CD4-positive, alpha-beta T cell treated with Interleukin-17A for 4 hours (primary cell): ENCODE measurements at regions not wholly inside any gene's neighbourhood (a gene's known extent, or its start where the extent isn't known, plus 50 kb on each side); places are given as distances from the start of the nearest gene placed in this dataset.

Experiments
- DNase-seq: peaks from one replicate; pipeline ENCODE4 v3.0.0-alpha.2; 2020; ENCODE audit warnings: mixed read lengths

DNA sequence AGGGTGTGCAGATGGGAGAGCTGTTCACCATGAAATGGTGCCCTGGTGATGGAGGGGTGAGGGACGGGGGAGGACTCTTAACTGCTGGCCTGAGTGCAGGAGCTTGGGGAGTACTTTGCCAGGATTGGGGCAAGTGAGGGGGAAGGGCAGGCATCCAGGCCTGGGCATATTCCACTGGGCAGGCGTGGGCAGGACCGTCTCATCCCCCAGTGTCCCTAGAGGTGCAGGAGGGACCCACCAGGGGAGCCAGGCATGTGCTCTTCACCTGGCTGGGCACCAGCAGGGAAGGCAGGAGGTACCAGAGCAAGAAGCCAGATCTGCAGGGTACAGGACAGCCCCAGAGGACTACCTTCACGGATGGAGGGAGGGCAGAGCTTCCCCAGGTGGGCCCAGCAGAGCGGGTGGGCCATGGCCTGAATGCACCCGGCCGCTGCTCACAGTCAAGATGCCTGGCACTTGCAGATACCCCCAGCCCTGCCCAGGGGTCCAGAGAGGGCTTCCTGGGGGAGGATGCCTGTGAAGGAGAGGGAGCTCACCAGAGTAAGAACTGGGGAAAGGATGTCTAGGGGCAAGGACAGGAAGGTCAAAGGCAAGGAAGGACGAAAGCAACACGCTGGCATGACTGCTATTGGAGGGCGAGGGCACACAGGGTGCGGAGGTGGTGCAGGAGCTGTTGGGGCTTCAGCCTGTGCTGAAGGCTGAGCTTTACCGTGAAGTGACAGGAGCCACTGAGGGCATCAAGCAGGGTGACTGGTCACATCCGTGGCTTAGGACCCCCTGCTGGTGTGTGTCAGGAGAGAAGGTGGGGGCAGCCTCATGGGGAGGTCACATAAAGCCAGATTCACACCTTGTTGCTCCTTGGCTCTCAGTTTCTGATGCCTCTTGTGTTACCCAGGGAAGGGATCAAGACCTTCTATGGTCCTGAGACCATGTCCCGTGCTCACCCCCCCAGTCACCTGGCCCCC is 68.2 kb upstream of the NKX1-1 start:
- DNase-seq = no peak

DNA sequence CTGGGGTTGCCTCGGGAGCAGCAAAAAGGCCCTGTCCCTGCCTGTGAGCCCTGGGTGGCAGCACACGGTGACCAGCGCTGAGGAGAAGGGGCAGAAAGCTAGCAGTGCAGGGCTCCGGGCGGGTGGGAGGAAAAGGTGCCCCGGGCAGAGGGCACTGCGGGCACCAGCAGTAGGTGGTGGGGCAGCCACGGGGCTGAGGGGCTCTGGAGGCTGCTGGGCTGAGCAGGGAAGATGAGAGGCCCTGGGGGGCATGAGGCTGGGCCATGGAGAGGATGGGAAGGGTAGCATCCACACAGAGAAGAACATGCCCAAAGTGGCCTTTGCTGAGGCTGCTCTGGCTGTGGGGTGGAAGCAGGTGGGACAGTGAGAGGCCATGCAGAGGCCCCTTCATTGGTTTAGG is 67.5 kb upstream of the NKX1-1 start:
- DNase-seq = no peak

DNA sequence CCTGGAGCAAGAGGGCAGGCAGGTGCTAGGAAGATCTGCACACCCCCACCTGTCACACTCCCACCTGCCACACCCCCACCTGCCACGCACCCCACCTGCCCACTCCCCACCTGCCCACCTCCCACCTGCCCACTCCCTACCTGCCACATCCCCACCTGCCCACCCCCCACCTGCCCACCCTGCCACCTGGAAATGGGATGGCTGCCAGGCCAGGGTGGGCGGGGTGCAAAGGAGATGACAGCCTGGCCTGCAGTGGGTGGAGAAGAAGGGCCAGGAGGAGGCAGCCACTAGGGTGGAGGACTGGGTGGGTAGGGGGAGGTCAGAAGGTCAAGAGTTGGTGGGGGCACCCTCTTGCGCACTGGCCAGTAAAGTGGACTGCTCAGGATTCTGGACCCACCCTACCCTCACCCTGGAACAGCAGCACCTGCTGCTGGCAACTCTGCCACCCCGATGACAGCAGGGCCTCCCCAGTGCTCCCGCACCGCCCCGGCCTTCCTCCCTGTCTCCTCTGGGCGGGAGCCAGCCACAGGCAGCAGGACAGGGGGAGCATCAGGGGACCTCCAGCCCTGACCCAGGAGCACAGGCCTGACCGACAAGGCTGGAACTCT is 66.8 kb upstream of the NKX1-1 start:
- no peak for DNase-seq

DNA sequence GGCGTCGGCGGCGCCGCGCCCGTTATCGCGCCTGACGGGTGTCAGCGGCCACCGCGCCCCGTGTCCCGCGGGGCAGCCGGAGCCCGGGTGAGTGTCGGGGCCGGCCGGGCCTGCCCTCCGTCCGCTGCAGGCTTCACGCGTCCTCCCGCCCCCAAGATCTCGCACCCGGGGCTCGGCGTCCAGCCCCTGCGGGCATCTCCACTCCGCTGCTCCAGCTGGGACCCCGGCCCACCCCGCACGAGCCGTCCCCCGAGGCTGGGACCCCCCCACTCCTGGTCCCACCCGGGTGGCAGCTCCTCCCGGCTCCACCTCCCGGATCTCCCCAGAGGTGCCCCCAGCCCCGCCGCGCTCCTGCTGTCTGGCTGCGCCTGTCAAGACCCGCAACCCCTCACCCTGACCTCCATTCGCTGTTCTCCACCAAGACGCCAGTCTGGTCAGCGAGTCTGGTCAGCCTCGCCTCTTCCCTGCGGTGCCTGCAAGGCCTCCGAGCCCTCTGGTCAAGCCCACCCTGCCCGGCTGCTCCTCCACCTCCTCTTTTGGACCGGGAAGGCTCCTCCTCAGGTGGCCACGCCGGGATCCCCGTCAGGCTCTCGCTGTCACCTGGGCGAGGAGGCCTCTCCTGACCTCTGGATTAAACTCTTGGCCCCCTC is 66.0 kb upstream of the NKX1-1 start:
- no peak for DNase-seq

DNA sequence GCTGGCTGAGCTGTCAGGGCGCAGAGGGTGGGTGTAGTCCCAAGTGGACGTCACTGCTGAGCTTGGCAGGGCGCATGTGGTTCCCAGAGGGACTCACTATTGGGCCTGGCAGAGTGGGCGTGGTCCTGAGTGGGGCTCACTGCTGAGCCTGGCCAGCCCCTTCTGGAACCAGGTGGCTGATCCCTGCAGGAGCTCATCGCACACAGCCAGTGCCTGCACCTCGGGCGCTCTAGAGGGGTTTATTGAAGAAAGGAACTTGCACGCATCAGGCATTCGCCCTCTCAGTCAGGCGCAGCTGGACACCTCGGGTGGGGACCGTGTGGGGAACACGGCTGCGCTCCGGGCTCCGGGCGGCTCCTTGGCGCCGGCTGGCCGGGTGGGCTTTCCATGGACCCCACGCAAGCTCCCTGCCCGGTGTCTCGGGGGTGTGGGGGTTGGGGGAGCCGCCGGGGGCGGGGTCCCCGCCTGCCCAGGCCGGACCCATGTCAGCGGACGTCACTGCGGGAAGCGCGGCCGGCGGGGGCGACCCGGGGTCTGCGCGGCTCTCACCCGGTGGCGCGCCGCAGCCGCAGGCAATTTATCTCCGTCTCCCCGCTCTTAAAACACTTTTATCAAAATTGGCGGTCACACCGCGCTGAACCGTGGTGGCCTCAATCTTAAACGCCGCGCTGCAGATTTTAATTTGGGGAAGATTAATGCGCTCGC is 65.4 kb upstream of the NKX1-1 start:
- DNase-seq = no peak

DNA sequence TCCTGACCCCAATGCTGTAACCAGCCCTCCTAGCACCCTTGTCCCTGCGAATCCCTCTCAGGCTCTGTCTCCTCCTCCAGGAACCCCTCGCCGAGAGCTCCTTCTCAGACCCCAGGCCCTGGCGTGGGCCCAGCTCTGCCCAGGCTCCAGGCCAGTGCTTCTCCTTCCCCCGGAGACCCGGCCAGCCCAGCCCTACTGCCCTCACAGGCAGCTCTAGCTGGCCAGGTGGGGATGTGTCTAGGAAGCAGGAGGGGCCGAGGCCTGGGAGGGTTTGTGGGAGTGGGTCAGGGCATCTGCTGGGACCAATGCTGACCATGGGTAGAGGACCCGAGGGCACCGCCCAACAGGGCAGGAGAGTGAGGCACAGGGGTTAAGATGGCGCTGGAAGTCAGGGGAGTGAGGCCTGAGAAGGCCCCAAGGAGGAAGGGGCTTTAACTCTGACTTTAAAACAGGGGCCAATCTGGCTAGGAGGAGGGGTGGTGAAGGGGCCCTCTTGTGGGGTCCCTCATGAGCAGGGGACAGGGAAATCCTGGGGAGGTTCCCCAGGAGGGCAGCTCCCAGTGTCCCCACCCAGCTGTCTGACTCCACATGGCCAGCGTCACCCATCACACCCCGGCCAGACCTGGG is 64.7 kb upstream of the NKX1-1 start:
- no peak for DNase-seq

DNA sequence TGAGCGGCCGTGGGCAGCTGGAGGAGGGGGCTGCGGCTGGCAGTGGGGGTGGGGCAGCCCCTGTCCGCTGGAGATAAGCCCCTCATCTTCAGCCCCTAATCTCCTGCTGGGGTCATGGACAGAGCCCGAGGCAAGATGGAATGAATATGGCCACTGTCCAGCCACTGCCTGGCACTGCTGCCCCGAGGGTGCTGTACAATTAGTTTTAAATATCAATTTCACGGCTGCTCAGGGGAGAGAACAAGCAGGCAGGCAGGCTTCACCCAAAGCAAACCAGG is 64.1 kb upstream of the NKX1-1 start:
- no peak for DNase-seq

DNA sequence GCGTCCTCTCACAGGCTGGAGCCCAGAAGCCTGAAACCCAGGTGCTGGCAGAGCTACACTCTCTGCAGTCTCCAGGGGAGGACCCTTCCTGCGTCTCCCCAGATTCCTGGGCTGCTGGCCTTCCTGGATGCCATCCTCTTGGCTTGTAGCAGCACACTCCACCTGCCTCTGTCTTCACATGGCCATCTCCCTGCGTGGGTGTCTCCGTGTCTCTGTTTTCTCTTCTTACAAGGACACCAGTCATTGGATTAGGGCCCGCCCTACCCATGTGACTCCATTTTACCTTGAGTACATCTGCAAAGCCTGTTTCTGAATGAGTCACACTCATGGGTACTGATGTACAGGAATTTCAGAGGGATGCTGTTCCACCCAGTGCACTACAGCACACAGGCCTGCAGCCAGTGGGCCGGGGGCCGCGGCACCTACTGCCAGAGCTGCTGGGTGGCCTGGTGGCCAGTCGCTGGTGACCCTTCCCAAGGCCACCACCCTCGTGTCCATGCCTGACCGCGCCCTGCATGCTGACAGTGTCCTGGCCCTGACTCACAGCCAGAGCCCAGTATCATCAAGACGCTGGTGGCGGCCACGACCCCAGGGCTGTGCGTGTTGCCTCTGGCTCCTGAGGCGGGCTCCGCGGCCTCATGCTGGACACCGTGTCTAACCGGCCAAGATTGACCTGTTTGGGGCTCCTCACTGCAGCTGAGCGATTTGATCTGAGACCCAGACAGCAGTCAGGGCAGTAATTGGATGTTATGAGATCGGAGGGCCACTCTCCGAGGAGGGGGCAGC is 63.6 kb upstream of the NKX1-1 start:
- no peak for DNase-seq

DNA sequence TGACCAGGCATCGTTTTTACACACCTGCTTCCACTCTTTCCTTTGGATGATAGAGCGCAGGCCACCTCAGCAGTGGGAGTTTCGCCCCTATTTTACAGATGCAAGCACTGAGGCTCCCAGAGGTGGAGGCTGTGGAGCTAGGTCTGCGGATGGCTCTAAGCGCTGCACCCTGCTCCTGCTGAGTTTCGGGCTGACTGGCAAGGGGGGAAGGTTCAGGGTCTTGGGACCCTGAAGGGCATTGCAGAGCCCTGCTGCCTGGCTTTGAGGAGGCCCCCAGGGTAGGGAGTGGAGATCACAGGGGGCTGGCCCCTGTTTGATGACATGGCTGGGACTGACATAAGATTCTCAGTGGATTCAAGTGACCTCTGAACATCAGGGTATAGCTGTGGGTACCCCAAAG is 62.8 kb upstream of the NKX1-1 start:
- DNase-seq = no peak

DNA sequence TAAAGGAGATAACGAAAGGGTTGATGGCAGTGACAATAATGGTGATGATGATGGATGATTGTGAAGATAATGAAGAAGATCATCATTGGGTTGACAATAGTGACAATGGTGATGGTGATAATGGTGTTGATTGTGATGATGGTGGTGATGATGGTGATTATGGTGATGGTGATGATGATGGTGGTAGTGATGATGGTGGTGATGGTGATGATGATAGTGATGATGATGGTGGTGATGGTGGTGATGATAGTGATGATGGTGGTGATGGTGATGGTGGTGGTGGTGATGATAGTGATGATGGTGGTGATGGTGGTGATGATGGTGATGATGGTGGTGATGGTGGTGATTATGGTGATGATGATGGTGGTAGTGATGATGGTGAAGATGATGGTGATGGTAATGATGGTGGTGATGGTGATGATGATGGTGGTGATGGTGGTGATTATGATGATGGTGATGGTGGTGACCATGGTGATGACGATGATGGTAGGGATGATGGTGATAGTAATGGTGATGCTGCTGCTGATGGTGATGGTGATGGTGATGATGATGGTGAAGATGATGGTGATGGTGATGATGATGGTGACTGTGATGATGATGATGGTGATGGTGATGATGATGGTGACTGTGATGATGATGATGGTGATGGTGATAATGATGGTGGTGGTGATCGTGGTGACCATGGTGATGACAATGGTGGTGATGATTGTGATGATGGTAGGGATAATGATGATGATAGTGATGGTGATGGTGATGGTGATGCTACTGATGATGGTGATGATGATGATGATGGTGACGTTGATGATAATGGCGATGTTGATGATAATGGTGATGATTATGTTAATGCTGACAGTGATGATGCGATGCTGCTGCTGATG is 61.6 kb upstream of the NKX1-1 start:
- no peak for DNase-seq

DNA sequence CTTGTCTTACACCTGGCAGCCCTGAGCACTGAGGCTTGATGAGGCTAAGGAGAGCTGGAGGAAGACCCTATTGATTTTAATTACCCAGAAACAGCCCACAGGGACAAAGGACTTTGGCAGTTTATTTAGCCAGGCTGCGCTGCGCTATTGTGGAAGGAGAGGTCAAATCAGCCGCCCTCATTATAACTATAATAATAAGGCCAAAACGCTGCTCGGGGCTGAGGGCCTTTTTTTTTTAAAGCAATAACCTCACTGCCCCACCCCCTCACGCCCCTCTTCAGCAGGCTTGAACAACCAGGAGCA is 60.6 kb upstream of the NKX1-1 start:
- DNase-seq = no peak

DNA sequence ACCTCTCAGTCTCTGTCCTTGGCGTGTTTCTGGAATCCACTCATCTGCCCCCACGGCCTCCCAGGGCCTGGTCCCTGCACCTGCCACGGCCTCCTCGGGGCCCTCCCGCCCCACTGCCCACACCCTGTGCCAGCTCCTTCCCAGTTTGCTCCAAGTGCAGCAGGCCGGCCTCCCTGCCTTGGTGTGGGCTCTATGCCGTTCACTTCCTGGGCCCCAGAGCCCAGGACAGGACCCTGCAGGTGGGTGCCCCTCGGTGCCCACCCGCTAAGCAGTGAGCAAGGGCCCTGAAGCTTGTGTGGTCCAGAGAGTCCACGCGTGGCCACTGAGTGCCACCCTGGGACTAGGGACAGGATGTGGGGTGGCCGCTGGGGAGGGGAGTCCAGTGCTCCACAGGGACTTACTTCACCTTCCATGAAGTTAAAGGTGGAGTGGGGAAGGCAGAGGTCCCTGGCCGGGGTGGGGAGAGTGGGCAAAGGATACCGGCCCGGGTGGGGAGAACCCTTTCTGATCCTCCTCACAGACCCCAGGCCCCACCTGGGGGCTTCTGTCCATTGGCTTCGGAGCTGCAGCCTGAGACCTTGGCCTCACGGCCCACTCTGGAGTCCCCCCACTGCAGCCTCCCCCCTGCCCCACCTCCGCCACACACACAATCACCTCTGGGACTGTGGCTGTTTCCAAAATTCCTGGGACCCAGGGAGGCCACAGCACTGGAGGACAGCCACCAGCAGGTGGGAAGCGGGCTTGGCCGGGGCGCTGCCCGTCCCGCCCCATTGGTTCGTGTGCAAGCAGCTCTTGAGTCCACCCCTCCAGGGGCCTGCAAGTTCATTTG is 60.0 kb upstream of the NKX1-1 start:
- DNase-seq = no peak

DNA sequence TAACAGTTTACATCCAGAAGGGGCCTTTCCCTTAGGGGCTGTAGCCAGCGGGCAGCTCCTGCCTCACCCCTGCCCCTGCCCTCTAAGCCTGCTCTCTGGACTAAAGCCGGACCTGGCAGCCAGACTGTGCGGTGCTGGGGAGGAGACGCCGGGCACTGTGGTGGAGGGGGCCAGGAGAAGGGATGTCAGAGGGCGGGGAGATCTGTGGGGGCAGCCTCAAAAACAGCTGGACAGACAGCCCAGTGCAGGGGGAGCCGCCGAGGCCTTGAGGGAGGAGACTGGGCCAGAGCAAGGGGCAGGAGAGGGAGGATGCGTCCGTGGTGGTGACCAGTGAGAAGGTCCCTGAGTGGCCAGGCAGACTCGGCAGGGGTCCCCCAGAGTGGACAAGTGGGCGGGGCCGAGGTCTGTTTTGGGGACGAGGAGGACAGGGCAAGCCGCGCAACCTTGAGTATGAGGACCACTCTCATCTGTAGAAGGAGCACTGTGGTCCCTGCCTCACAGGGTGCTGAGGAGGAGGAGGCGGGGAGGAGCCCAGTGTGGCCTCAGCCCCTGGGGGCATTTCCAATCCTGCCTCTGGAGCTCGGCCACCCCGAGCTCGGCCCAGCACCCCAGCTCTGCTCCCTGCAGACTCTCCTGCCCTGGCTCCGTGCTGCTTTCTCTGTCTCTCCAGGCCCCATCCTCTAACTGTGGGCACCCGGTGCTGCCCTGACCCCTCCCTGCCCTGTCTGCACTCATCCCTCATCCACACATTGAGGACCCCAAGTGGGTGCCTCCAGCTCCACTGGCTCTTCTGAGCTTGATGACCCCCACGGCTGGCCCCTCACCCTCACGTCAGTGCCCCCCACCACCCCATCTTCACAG is 59.2 kb upstream of the NKX1-1 start:
- DNase-seq = no peak

DNA sequence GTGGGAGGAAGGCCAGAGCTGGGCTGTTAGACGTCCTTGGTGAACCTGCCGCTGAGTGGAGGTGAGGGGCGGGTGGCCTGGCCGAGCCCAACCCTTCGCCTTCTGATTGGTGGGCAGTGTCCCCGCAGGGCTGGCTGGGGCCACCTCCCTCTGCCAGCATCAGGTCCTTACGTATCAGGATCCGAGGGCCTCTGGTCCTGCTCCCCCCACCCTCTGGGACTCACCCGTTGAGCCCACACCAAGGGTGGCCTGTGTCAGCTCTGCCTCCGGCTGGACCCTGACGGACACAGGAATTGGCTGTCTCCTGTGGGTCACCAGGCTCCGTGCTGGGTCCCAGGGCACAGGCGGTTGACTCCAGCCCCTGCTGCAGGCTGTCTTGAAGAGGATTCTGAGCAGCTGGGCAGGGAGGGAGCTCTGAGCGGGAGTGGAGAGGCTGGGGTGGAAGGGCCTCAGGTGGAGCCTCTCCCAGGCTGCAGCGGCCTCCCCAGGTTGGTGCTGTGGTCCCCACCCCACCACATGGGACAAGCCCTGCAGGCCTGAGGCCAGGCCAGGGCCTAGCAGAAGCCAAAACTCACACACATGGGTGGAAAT is 58.4 kb upstream of the NKX1-1 start:
- no peak for DNase-seq

DNA sequence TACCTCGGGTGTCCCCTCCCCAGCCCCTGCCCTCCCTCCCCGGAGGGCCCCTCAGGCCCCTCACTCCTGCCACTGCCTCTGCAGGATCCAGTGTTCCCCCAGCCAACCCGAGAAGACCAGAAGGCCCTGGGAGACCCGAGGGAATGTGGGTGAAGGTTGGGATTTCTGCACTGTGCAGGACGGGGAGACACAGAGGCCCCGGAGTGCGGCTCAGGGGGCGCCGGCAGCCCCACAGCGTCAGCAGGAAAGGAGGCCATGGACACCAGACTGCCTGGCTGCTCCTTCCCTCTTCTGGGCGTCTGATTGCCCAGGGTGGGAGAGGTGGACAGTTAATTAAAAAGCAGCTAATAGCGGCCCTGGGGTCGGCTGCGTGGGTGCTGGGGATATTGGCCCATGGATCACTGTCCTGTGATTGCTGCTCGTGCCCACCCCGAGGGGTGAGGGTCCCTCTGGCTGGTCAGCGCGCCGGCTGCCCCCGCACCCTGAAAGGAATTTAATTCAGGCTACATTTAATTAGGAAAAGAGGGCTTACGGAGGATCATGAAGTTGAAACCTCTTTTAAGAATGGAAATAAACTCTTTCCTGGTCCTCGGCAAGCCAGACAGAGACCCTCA is 57.8 kb upstream of the NKX1-1 start:
- no peak for DNase-seq

DNA sequence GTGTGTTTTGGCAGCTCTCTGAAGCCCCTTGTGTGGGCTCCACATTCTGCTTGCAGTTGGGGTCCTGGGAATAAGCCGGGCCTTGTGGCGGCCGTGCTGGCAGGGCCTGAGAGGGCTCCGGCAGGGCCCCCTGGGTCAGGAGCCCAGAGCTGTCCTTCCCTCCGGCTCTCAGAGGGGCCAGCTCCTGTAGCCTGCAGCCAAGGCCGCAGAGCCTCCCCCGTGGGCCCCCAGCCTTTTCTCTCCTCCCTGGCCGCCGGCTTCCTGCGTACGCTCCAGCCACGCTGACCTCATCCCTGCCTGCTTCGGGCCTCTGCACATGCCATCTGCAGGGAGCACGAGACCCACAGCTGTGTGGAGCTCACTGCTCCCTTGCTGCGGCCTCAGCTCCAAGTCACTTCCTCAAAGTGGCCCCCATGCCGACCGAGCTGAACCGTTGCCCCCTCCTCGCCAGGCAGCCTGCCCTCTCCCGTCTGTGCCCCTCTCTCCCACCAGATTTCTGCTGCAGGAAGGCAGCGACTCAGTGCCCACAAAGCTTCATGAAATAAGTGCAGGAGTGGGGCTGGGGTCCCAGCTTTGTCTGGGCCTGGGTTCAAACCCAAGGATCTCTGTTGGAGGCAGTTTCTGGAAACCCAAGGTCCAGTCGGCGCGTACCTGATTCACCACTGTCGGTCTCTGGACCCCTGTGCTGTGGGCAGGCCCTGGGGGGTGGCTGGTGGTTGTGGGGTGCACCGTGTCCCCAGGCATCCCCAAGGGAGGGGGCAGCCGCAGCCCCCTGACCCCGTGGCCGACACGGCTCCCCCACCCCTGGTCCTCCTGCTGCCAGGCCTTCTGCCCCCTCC is 57.1 kb upstream of the NKX1-1 start:
- no peak for DNase-seq

DNA sequence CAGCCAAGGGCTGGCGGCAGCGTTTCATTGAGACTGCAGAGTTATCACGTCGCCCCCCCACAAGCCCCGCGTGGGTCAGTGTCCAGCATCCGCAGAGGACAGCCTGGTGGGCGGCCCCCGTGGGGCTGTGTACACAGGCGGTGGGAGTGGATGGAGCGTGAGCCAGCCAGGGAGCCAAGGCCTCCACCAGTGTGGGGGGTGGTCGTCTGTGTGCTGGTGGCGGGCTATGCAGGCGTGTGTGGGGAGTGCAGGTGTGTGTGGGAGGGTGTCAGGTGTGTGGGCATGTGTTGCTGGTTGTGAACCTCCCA is 56.5 kb upstream of the NKX1-1 start:
- DNase-seq = no peak
